ENCODE measurements at regions not wholly inside any gene's neighbourhood (a gene's known extent, or its start where the extent isn't known, plus 50 kb on each side); places are given as distances from the start of the nearest gene placed in this dataset.

- Histone ChIP-seq H3K79me2 (no peaks in the 10 kb centered on the region), H3K9ac (no peak overlapping the region), H3K27me3 (ENCODE audit: control insufficient read depth, insufficient read depth, low read length) (no peaks in the 10 kb centered on the region), H3K4me2 (ENCODE audit: low read length) (no peak overlapping the region), H3K36me3 (ENCODE audit: control insufficient read depth, insufficient read depth, low read length) (no peaks in the 10 kb centered on the region), H3K4me1 (no peaks in the 10 kb centered on the region), H3K27ac (no peak overlapping the region), H3K9me3 (ENCODE audit: control insufficient read depth, low read length) (no peaks in the 10 kb centered on the region), H2AFZ (no peak overlapping the region), H3K4me3 (ENCODE audit: low read depth, low read length) (no peak overlapping the region)
- TF ChIP-seq CTCF (IDR thresholded peaks at IDR 0.05), result no peak
Measured at GRCh38 chr1:239696317-239696716, 309.9 kb downstream of the CHRM3 start.

DNA sequence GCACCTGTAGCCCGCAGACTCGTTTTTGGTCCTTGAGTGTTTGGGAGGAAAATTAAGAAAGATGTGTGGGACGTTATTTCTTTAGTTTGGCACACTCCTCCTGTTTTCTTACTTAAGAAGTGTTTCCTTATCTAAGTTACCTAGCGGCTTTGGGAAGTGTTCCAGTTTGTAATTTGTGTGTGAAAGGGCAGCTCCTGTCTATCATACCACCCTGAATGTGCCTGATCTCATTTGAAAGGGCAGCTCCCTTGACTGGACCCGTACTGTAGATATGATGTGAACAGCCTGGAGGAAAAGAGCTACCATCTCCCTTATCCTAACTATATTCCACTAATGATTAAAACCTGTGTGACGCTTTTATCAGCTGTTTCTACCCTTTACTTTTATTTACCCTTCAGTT, 314.3 kb downstream of the CHRM3 start:
- Histone ChIP-seq H3K4me1 (no peaks in the 10 kb centered on the region), H3K36me3 (ENCODE audit: control insufficient read depth, insufficient read depth, low read length) (no peaks in the 10 kb centered on the region), H3K9ac (no peak overlapping the region), H3K4me3 (ENCODE audit: low read depth, low read length) (no peak overlapping the region), H3K79me2 (no peaks in the 10 kb centered on the region), H3K27me3 (ENCODE audit: control insufficient read depth, insufficient read depth, low read length) (no peaks in the 10 kb centered on the region), H3K4me2 (ENCODE audit: low read length) (no peak overlapping the region), H3K27ac (no peak overlapping the region), H2AFZ (no peak overlapping the region), H3K9me3 (ENCODE audit: control insufficient read depth, low read length) (no peaks in the 10 kb centered on the region)
- no peak for TF ChIP-seq CTCF (IDR thresholded peaks at IDR 0.05)

DNA sequence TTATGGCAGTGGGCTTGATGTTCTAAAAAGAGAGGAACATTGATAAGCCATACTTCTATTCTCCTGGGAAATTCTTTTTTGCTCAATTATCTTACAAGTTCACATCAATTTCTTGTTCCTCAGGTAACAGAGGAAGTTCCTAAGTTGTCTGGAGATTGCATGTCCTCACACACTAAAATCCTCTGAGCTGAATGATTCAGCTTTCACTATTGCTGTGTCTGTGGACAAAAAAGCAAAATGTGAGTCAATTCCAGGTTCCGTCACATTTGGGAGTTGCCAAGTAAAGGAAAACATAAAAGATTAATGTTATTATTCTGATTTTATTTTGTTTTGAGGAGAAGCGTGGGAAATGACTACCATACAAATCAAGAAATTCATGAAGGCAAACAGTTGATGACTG, 316.7 kb downstream of the CHRM3 start:
- H3K4me3 ChIP-seq (ENCODE audit: low read depth, low read length), result no peak overlapping the region
- no peaks in the 10 kb centered on the region for H3K36me3 ChIP-seq (ENCODE audit: control insufficient read depth, insufficient read depth, low read length)
- no peaks in the 10 kb centered on the region for H3K4me1 ChIP-seq
- no peak overlapping the region for H3K4me2 ChIP-seq (ENCODE audit: low read length)
- H3K27me3 ChIP-seq (ENCODE audit: control insufficient read depth, insufficient read depth, low read length), result no peaks in the 10 kb centered on the region
- no peak overlapping the region for H3K9ac ChIP-seq
- no peak for TF ChIP-seq CTCF (IDR thresholded peaks at IDR 0.05)
- H3K27ac ChIP-seq, result no peak overlapping the region
- no peaks in the 10 kb centered on the region for H3K9me3 ChIP-seq (ENCODE audit: control insufficient read depth, low read length)
- H2AFZ ChIP-seq, result no peak overlapping the region
- no peaks in the 10 kb centered on the region for H3K79me2 ChIP-seq

- no peak overlapping the region for H3K9ac ChIP-seq
Measured at GRCh38 chr1:239706245-239706892, 320.0 kb downstream of the CHRM3 start.

More at GRCh38 chr1:239706245-239706892, 320.0 kb downstream of the CHRM3 start:
- no peak overlapping the region for H2AFZ ChIP-seq
- H3K36me3 ChIP-seq (ENCODE audit: control insufficient read depth, insufficient read depth, low read length), result no peaks in the 10 kb centered on the region
- TF ChIP-seq CTCF (IDR thresholded peaks at IDR 0.05), result no peak
- no peak overlapping the region for H3K27ac ChIP-seq
- H3K4me2 ChIP-seq (ENCODE audit: low read length), result no peak overlapping the region
- H3K27me3 ChIP-seq (ENCODE audit: control insufficient read depth, insufficient read depth, low read length), result no peaks in the 10 kb centered on the region
- H3K79me2 ChIP-seq, result no peaks in the 10 kb centered on the region
- no peaks in the 10 kb centered on the region for H3K9me3 ChIP-seq (ENCODE audit: control insufficient read depth, low read length)
- H3K4me3 ChIP-seq (ENCODE audit: low read depth, low read length), result no peak overlapping the region
- H3K4me1 ChIP-seq, result no peaks in the 10 kb centered on the region
